Neuronal stem cell (in vitro differentiated cells): ENCODE measurements at regions not wholly inside any gene's neighbourhood (a gene's known extent, or its start where the extent isn't known, plus 50 kb on each side); places are given as distances from the start of the nearest gene placed in this dataset.
"Not testable (repeated sequence)": the region's sequence is repeated elsewhere in the genome, so short reads cannot be mapped to it uniquely, and the experiment has no call there.

Experiments
- DNase-seq: peaks from one replicate; pipeline ENCODE4 v3.0.0-alpha.2; 2013; ENCODE audit warnings: low spot score
- H2AFZ ChIP-seq: one replicate; pipeline ENCODE4 v1.6.1; 2013; ENCODE audit warnings: mild to moderate bottlenecking, low read length, inconsistent platforms
- H2AK5ac ChIP-seq: 2 replicates; pipeline ENCODE4 v1.6.1; 2013; ENCODE audit warnings: low read depth, mild to moderate bottlenecking, inconsistent platforms, low read length, moderate library complexity, mixed read lengths
- H2BK120ac ChIP-seq: 2 replicates; pipeline ENCODE4 v1.6.1; 2013; ENCODE audit warnings: low read depth, mild to moderate bottlenecking, inconsistent platforms, low read length, moderate library complexity, mixed read lengths
- H2BK12ac ChIP-seq: one replicate; pipeline ENCODE4 v1.6.1; 2013; ENCODE audit warnings: low read length, inconsistent platforms
- H2BK15ac ChIP-seq: 2 replicates; pipeline ENCODE4 v1.6.1; 2013; ENCODE audit warnings: mild to moderate bottlenecking, low read length, inconsistent platforms, mixed read lengths
- H2BK5ac ChIP-seq: one replicate; pipeline ENCODE4 v1.6.1; 2013; ENCODE audit warnings: inconsistent platforms, mild to moderate bottlenecking, low read length, moderate library complexity
- H3K14ac ChIP-seq: one replicate; pipeline ENCODE4 v1.6.1; 2013; ENCODE audit warnings: low read length, inconsistent platforms
- H3K18ac ChIP-seq: 2 replicates; pipeline ENCODE4 v1.6.1; 2013; ENCODE audit warnings: low read length, inconsistent platforms
- H3K23ac ChIP-seq: 2 replicates; pipeline ENCODE4 v1.6.1; 2013; ENCODE audit warnings: low read depth, mild to moderate bottlenecking, mixed read lengths, low read length, inconsistent platforms; ENCODE audit not compliant: poor library complexity
- H3K27ac ChIP-seq: replicated peaks from 3 replicates; pipeline ENCODE4 v1.5.1; 2013; ENCODE audit warnings: low read length, inconsistent platforms
- H3K27me3 ChIP-seq, 3 experiments: 2 replicates each; pipeline ENCODE4 v1.6.1; 2013; ENCODE audit warnings: low read length in 3 of 3, mild to moderate bottlenecking in 2 of 3, inconsistent platforms in 1 of 3, low read depth in 1 of 3, mixed read lengths in 1 of 3, moderate library complexity in 1 of 3; ENCODE audit not compliant: control insufficient read depth in 3 of 3, insufficient read depth in 3 of 3
- H3K36me3 ChIP-seq, 2 donors: replicated peaks in 1 of 2; 2 replicates each; pipeline ENCODE4 v1.6.1; 2013; ENCODE audit warnings: low read length in 2 of 2; ENCODE audit not compliant: control insufficient read depth in 2 of 2, insufficient read depth in 2 of 2
- H3K4ac ChIP-seq: 2 replicates; pipeline ENCODE4 v1.6.1; 2013; ENCODE audit warnings: inconsistent platforms, mild to moderate bottlenecking, low read length, moderate library complexity
- H3K4me1 ChIP-seq, 2 donors: 1 replicate in 1 of 2; 2 replicates in 1 of 2; pipeline ENCODE4 v1.6.1; 2013; ENCODE audit warnings: low read length in 2 of 2, low read depth in 1 of 2; ENCODE audit not compliant: control insufficient read depth in 2 of 2, insufficient read depth in 1 of 2
- H3K4me2 ChIP-seq: one replicate; pipeline ENCODE4 v1.6.1; 2013; ENCODE audit warnings: mild to moderate bottlenecking, low read length, inconsistent platforms; ENCODE audit not compliant: insufficient read depth, poor library complexity, severe bottlenecking
- H3K4me3 ChIP-seq, 2 donors: 2 replicates each; pipeline ENCODE4 v1.5.1; 2013; ENCODE audit warnings: low read length in 2 of 2, mild to moderate bottlenecking in 2 of 2, inconsistent platforms in 1 of 2, moderate library complexity in 1 of 2
- H3K79me1 ChIP-seq: one replicate; pipeline ENCODE4 v1.6.1; 2013; ENCODE audit warnings: low read depth, mild to moderate bottlenecking, inconsistent platforms, low read length, moderate library complexity
- H3K9ac ChIP-seq: one replicate; pipeline ENCODE4 v1.6.1; 2013; ENCODE audit warnings: mild to moderate bottlenecking, low read depth, low read length, inconsistent platforms; ENCODE audit not compliant: poor library complexity
- H3K9me3 ChIP-seq, 2 donors: replicated peaks in 1 of 2; 2 replicates each; pipeline versions ENCODE3 to v1.6.1; 2013; ENCODE audit warnings: low read length in 2 of 2, mild to moderate bottlenecking in 2 of 2, inconsistent platforms in 1 of 2, low read depth in 1 of 2, mixed read lengths in 1 of 2, moderate library complexity in 1 of 2; ENCODE audit not compliant: control insufficient read depth in 2 of 2, insufficient read depth in 1 of 2
- H4K8ac ChIP-seq: one replicate; pipeline ENCODE4 v1.6.1; 2013; ENCODE audit warnings: low read depth, mild to moderate bottlenecking, inconsistent platforms, low read length, moderate library complexity
- H4K91ac ChIP-seq: one replicate; pipeline ENCODE4 v1.6.1; 2013; ENCODE audit warnings: low read length, low read depth, mild to moderate bottlenecking, inconsistent platforms; ENCODE audit not compliant: poor library complexity
- WGBS, 2 donors: extraction: QIAGEN DNeasy Blood & Tissue Kit; methylation state at CpG; one replicate each; pipeline ENCODE4 v1.1.7; 2013; ENCODE audit warnings: missing lambda C conversion rate in 2 of 2, mixed read lengths in 1 of 2; ENCODE audit not compliant: insufficient read length in 2 of 2, insufficient replicate concordance in 1 of 2; ENCODE audit errors: extremely low coverage in 2 of 2; 5-methylcytosine and 5-hydroxymethylcytosine counted together

DNA sequence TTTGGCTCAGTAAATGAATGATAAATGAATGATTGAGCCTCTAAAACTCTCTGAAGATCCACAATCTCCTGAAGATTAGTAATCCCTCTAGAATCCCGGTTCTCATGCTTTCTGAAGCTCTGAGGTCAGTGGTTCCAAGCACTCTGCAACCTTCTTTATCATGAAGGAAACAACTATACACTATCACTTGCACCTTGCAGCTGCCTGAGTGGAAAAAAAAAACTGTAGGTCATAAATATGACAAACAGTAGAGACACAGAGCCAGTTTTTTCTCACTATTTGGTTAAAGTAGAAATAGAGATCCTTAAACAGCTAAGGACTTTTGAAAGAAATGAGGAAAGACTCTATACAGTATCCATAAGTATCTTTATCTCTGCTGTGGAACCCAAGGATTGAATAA lies 122.0 kb upstream of the CRBN start:
- H3K36me3 ChIP-seq = no peaks in the 10 kb centered on the region
- WGBS, 2 donors = no CpG with 5 or more reads among the region's 1 CpG
- no peaks in the 10 kb centered on the region for H3K27me3 ChIP-seq
- H4K8ac ChIP-seq = no peak overlapping the region
- H3K14ac ChIP-seq = no peak overlapping the region
- H2AK5ac ChIP-seq = no peak overlapping the region
- no peak overlapping the region for H2BK5ac ChIP-seq
- H2AFZ ChIP-seq = no peak overlapping the region
- no peak overlapping the region for H2BK12ac ChIP-seq
- no peak overlapping the region for H2BK120ac ChIP-seq
- H3K4me3 ChIP-seq = no peak overlapping the region
- H3K9ac ChIP-seq = no peak overlapping the region
- DNase-seq = no peak
- no peak overlapping the region for H3K4me2 ChIP-seq
- no peak overlapping the region for H3K23ac ChIP-seq
- H3K79me1 ChIP-seq = no peaks in the 10 kb centered on the region
- H3K27ac ChIP-seq = no peak overlapping the region
- H3K18ac ChIP-seq = no peak overlapping the region
- no peaks in the 10 kb centered on the region for H3K9me3 ChIP-seq
- H3K4me1 ChIP-seq = no peaks in the 10 kb centered on the region
- H3K4ac ChIP-seq = no peak overlapping the region
- H4K91ac ChIP-seq = no peak overlapping the region
- H2BK15ac ChIP-seq = no peak overlapping the region

DNA sequence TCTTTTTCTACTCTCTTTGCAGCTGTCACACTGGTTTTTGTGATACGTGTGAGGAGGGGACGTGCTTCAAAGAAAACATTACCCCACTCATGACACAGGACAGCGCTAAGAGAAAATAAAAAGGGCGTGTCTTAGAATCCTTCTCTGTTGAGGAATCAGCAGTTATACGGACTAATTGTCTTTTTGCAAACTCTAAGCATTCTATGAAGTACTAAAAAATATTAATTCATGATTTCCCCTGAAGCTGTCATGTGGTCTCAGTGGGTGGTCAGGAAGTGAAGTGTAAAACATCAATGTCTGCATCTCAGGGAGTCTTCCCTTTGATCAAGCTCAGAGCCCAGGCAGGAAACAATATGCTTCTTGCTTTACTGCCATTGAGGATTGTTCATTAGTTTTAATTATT lies 117.5 kb upstream of the CRBN start:
- H2AFZ ChIP-seq = no peak overlapping the region
- H4K91ac ChIP-seq = no peak overlapping the region
- H2BK15ac ChIP-seq = no peak overlapping the region
- H2BK12ac ChIP-seq = no peak overlapping the region
- H3K18ac ChIP-seq = no peak overlapping the region
- no peak overlapping the region for H3K9ac ChIP-seq
- no peak overlapping the region for H2BK5ac ChIP-seq
- H3K4ac ChIP-seq = no peak overlapping the region
- no peak overlapping the region for H3K4me3 ChIP-seq
- no peaks in the 10 kb centered on the region for H3K27me3 ChIP-seq
- DNase-seq = no peak
- H4K8ac ChIP-seq = no peak overlapping the region
- H3K36me3 ChIP-seq = no peaks in the 10 kb centered on the region
- H3K4me1 ChIP-seq = no peaks in the 10 kb centered on the region
- no peak overlapping the region for H3K23ac ChIP-seq
- H2AK5ac ChIP-seq = no peak overlapping the region
- no peaks in the 10 kb centered on the region for H3K9me3 ChIP-seq
- no CpG with 5 or more reads among the region's 5 CpGs for WGBS, 2 donors
- no peak overlapping the region for H3K4me2 ChIP-seq
- no peak overlapping the region for H2BK120ac ChIP-seq
- no peaks in the 10 kb centered on the region for H3K79me1 ChIP-seq
- H3K27ac ChIP-seq = no peak overlapping the region
- H3K14ac ChIP-seq = no peak overlapping the region

DNA sequence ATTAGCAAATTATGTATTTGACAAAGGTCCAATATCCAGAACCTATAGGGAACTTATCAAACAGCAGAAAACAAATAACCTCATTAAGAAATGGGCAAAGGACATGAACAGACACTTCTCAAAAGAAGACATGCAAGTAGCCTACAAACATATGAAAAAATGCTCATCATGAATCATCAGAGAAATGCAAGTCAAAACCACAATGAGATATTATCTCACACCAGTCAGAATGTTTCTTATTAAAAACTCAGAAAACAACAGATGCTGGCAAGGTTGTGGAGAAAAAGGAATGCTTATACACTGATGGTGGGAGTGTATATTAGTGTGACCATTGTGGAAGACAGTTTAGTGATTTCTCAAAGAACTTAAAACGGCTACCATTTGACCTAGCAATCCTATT lies 116.1 kb upstream of the CRBN start:
- Histone ChIP-seq H3K23ac (no peak overlapping the region), H3K27me3 (no peaks in the 10 kb centered on the region), H3K79me1 (no peaks in the 10 kb centered on the region), H2BK120ac (no peak overlapping the region), H4K91ac (no peak overlapping the region), H3K18ac (no peak overlapping the region), H4K8ac (no peak overlapping the region), H3K4ac (no peak overlapping the region), H2BK5ac (no peak overlapping the region), H3K14ac (no peak overlapping the region), H2AFZ (no peak overlapping the region), H2AK5ac (no peak overlapping the region), H3K27ac (no peak overlapping the region), H3K4me1 (no peaks in the 10 kb centered on the region), H3K9ac (no peak overlapping the region), H3K4me3 (no peak overlapping the region), H3K4me2 (no peak overlapping the region), H2BK12ac (no peak overlapping the region), H2BK15ac (no peak overlapping the region), H3K36me3 (no peaks in the 10 kb centered on the region), H3K9me3 (no peaks in the 10 kb centered on the region)
- no peak for DNase-seq
- WGBS, 2 donors = no CpG with 5 or more reads among the region's 1 CpG

DNA sequence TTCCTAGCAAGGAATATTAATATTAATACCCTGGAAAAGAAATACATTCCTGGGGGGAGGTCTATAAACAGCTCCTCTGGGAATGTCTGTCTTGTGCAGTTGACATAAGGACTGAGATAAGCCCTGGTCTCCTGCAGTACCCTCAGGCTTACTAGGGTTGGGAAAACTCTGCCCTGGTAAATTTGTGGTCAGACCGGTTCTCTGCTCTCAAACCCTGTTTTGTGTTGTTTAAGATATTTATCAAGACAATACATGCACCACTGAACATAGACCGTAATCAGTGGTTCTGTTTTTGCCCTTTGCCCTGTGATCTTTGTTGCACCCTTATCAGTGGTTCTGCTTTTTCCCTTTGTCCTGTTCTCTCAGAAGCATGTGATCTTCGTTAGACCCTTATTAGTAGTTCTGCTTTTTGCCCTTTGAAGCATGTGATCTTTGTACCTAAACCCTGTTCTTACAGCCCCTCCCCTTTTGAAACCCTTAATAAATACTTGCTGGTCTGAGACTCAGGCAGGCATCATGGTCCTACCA lies 112.3 kb upstream of the CRBN start:
- H2AFZ ChIP-seq, H3K4me2 ChIP-seq, H3K9ac ChIP-seq, H3K23ac ChIP-seq, H2BK15ac ChIP-seq, H3K27me3 ChIP-seq, H4K91ac ChIP-seq, H3K79me1 ChIP-seq, H3K36me3 ChIP-seq, H3K14ac ChIP-seq, H4K8ac ChIP-seq, H2BK12ac ChIP-seq, H2BK120ac ChIP-seq, H3K18ac ChIP-seq, H2AK5ac ChIP-seq, H3K4me3 ChIP-seq, H3K4ac ChIP-seq, DNase-seq, H3K27ac ChIP-seq, H3K9me3 ChIP-seq, H2BK5ac ChIP-seq, H3K4me1 ChIP-seq: not testable (repeated sequence)
- WGBS, 2 donors = no CpG with 5 or more reads among the region's 3 CpGs
